DOHH2 (cell line): ENCODE measurements at regions not wholly inside any gene's neighbourhood (a gene's known extent, or its start where the extent isn't known, plus 50 kb on each side); places are given as distances from the start of the nearest gene placed in this dataset.

Source experiments
- CTCF ChIP-seq: fragments of 200-600 bp; sonication (generic); IDR thresholded peaks from one replicate; pipeline ENCODE4 v1.5.1; 2014; ENCODE audit warnings: antibody characterized with exemption, mild to moderate bottlenecking, low read depth, low read length; ENCODE audit not compliant: poor library complexity, severe bottlenecking
- EZH2phosphoT487 ChIP-seq: fragments of 200-600 bp; sonication (generic); IDR thresholded peaks from 2 replicates; pipeline ENCODE4 v1.6.1; 2017; ENCODE audit warnings: borderline replicate concordance, mild to moderate bottlenecking, antibody characterized with exemption, low read length, moderate library complexity, mixed read lengths

GRCh38 chr3:132912416-132912753, 125.8 kb upstream of the TMEM108 start:
- TF ChIP-seq CTCF, result no peak
- TF ChIP-seq EZH2phosphoT487, result no peak
